Right atrium auricular region (tissue), 2 donors: ENCODE measurements at regions not wholly inside any gene's neighbourhood (a gene's known extent, or its start where the extent isn't known, plus 50 kb on each side); places are given as distances from the start of the nearest gene placed in this dataset.
"Not testable (repeated sequence)": the region's sequence is repeated elsewhere in the genome, so short reads cannot be mapped to it uniquely, and the experiment has no call there.

Experiments
- DNase-seq: peaks from one replicate; pipeline ENCODE4 v3.0.0-alpha.2; 2019; ENCODE audit warnings: low spot score
- H3K27ac ChIP-seq, 2 donors: fragments of 200-600 bp; sonication (generic); 1 replicate in 1 of 2; 2 replicates in 1 of 2; pipeline ENCODE4 v1.5.1; 2016 to 2019
- H3K27me3 ChIP-seq, 2 donors: fragments of 200-600 bp; sonication (generic); one replicate each; pipeline versions ENCODE4 v1.5.1 to v1.6.0; 2017 to 2019
- H3K36me3 ChIP-seq: fragments of 200-600 bp; sonication (generic); one replicate; pipeline ENCODE4 v1.5.1; 2016
- H3K4me1 ChIP-seq, 2 donors: fragments of 200-600 bp; sonication (generic); one replicate each; pipeline versions ENCODE4 v1.5.1 to v1.6.0; 2017 to 2019
- H3K4me3 ChIP-seq, 2 donors: fragments of 200-600 bp; sonication (generic); 1 replicate in 1 of 2; 2 replicates in 1 of 2; pipeline ENCODE4 v1.5.1; 2017 to 2019; ENCODE audit warnings: mild to moderate bottlenecking in 1 of 2, moderate library complexity in 1 of 2
- H3K9me3 ChIP-seq, 2 donors: fragments of 200-600 bp; sonication (generic); one replicate each; pipeline ENCODE4 v1.5.1; 2019
- TF ChIP-seq, protein P1 (sequence below), 2 donors: fragments of 200-600 bp; sonication (generic); IDR thresholded peaks; one replicate each; pipeline ENCODE4 v1.5.1; 2019; ENCODE audit warnings: antibody characterized with exemption in 2 of 2

- Histone ChIP-seq H3K4me3 (no peak overlapping the region), H3K4me1 (no peaks in the 10 kb centered on the region), H3K27me3 (no peaks in the 10 kb centered on the region), H3K9me3 (no peaks in the 10 kb centered on the region), H3K36me3 (no peaks in the 10 kb centered on the region), H3K27ac (no peak overlapping the region)
- TF ChIP-seq, protein P1, sequence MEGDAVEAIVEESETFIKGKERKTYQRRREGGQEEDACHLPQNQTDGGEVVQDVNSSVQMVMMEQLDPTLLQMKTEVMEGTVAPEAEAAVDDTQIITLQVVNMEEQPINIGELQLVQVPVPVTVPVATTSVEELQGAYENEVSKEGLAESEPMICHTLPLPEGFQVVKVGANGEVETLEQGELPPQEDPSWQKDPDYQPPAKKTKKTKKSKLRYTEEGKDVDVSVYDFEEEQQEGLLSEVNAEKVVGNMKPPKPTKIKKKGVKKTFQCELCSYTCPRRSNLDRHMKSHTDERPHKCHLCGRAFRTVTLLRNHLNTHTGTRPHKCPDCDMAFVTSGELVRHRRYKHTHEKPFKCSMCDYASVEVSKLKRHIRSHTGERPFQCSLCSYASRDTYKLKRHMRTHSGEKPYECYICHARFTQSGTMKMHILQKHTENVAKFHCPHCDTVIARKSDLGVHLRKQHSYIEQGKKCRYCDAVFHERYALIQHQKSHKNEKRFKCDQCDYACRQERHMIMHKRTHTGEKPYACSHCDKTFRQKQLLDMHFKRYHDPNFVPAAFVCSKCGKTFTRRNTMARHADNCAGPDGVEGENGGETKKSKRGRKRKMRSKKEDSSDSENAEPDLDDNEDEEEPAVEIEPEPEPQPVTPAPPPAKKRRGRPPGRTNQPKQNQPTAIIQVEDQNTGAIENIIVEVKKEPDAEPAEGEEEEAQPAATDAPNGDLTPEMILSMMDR (IDR thresholded peaks at IDR 0.05) = no peak
- DNase-seq = no peak
Measured at GRCh38 chr1:5678759-5679158, 313.5 kb downstream of the NPHP4 start.

DNA sequence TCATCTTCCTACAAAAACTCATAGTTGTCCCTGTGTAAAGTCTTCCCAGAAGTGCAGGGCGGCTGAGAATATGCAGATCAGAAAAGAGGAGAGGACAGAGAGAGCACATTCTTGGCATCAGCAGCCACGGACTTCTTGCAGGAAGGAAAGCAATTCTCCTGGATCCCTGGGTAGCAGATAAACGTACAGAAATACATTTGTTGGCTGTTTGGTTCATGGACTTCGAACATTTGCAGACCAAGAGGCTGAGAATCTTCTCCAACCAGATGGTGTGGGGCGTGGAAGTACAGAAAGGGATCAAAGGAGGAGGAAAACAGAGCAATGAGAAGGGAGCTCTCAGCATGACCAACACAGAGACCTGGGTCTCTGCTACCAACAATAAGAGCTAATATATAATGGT lies 319.9 kb downstream of the NPHP4 start:
- H3K9me3 ChIP-seq, H3K36me3 ChIP-seq, H3K4me1 ChIP-seq, H3K4me3 ChIP-seq, DNase-seq, H3K27me3 ChIP-seq, H3K27ac ChIP-seq: not testable (repeated sequence)

DNA sequence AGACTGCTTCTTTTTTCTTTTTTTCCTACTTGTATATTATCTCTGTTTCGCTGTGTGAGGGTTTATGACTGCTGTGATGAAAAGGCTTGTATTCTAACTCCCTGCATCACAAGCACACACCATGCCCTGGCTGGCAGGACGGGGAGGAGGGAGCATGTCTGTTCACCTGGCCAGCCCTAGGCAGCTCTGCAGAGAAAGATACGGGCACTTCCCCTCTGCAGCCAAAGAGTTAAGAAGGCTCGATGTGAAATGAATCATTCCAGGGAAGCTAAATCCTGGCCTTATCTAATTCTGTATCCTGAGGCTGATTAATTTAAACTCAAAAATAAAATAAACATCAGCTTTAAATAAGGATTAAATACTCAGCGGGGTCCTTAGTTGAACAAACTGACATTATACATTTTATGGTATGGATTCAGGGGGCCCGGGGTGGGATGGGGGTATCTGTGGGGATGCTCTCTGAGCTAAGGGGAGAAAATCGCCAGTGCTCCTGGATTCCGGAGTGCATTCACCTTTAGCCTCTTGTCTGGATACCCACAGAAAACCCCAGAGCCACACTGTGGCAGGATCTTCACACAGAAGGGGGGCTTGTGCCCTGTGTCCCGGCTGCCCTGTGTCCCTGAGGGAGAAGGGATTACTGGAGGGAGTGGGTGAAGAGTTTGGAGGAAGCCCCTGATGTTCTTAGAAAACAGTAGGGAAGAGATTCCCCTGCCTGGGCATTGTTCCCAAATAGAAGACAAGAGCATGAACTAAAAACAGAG lies 321.5 kb downstream of the NPHP4 start:
- TF ChIP-seq, protein P1 (IDR thresholded peaks at IDR 0.05) = no peak
- no peak for DNase-seq
- H3K27me3 ChIP-seq = no peaks in the 10 kb centered on the region

DNA sequence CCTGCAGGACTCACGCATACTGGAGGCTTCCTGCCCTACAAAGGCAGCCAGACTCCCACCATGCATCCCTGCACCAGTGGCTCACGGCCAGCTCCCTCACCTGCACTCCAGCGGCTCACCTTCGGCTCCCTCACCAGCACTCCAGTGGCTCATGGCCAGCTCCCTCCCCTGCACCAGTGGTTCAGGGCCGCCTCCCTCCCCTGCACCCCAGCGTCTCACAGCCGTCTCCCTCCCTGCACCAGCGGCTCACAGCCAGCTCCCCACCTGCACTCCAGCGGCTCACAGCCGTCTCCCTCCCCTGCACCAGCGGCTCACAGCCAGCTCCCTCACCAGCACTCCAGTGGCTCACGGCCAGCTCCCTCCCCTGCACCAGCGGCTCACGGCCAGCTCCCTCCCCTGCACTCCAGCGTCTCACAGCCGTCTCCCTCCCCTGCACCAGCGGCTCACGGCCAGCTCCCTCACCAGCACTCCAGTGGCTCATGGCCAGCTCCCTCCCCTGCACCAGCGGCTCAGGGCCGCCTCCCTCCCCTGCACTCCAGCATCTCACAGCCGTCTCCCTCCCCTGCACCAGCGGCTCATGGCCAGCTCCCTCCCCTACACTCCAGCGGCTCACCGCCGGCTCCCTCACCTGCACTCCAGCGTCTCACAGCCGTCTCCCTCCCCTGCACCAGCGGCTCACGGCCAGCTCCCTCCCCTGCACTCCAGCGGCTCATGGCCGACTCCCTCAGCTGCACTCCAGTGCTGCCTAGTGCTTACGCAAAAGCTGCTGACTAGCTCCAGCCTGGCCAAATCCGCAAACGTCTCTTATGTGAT lies 324.5 kb downstream of the NPHP4 start:
- no peak for DNase-seq
- no peaks in the 10 kb centered on the region for H3K9me3 ChIP-seq
- no peak overlapping the region for H3K4me3 ChIP-seq
- TF ChIP-seq, protein P1 (IDR thresholded peaks at IDR 0.05) = no peak
- no peak overlapping the region for H3K27ac ChIP-seq
- H3K4me1 ChIP-seq = no peaks in the 10 kb centered on the region
- no peaks in the 10 kb centered on the region for H3K36me3 ChIP-seq
- H3K27me3 ChIP-seq = no peaks in the 10 kb centered on the region

More for the DNA sequence above, 321.5 kb downstream of the NPHP4 start:
- no peaks in the 10 kb centered on the region for H3K9me3 ChIP-seq
- H3K4me1 ChIP-seq = no peaks in the 10 kb centered on the region
- no peak overlapping the region for H3K27ac ChIP-seq
- no peaks in the 10 kb centered on the region for H3K36me3 ChIP-seq
- no peak overlapping the region for H3K4me3 ChIP-seq

DNA sequence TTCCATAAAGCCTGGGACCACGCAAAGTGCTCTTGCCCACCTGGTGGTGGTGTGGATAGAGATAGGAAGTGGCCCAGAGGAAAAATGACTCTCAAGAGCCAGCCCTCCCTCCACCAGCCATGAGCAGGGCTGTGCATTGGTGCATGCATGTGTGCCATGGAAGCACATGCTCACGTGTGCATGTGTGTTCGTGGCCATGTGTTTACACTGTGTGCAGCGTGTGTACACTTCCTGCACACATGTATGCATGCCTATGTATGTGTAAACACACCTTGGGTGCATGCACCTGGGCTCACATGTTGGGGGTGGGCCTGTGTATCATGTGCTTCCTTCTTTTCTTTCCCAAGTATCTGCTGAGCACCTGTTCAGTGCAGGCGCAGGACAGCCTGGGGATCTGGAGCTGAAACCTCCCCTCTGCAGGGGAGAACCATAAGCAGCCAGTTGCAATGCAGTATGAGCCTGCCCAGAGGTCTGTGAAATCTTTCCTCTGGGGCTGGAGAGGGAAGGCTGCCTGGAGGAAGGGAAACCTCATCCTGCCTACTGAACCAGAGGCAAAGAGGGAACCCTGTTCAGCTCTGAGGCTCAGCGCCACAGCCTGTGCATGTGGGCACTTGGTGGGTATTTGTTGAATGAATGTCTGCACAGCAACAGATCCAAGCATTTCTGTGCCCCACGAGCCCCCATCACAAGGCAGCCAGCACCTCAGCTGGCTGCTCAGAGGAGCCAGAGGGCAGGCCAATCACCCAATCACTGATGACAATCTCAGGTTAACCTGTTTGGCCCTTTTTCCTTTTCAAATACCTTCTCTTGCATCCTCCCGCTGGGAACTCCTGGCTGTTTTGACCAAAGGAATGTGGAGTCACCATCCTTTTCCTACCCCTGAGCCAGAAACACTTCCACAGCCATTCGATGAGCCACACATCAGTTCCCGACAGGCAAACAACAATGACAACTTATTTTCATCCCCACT lies 327.0 kb downstream of the NPHP4 start:
- Histone ChIP-seq H3K4me3 (no peak overlapping the region), H3K4me1 (peaks cover 0 to 21% of the 10 kb centered on the region in 2 donors), H3K27ac (no peak overlapping the region), H3K9me3 (no peaks in the 10 kb centered on the region), H3K36me3 (no peaks in the 10 kb centered on the region), H3K27me3 (no peaks in the 10 kb centered on the region)
- no peak for DNase-seq
- TF ChIP-seq, protein P1 (IDR thresholded peaks at IDR 0.05) = no peak
